SIG-M5 treated with dmso at 0.1 percent for 504 hours (cell line): ENCODE measurements at regions not wholly inside any gene's neighbourhood (a gene's known extent, or its start where the extent isn't known, plus 50 kb on each side); places are given as distances from the start of the nearest gene placed in this dataset.
A peak's percentile ranks its signal among the peaks of the same experiment; 100 is the strongest.
"Not testable (repeated sequence)": the region's sequence is repeated elsewhere in the genome, so short reads cannot be mapped to it uniquely, and the experiment has no call there.

ENCODE experiments used
- DNase-seq: peaks from one replicate; lab custom pipeline; 2025; ENCODE audit not compliant: unreplicated experiment; lab: John Stamatoyannopoulos, UW

DNA sequence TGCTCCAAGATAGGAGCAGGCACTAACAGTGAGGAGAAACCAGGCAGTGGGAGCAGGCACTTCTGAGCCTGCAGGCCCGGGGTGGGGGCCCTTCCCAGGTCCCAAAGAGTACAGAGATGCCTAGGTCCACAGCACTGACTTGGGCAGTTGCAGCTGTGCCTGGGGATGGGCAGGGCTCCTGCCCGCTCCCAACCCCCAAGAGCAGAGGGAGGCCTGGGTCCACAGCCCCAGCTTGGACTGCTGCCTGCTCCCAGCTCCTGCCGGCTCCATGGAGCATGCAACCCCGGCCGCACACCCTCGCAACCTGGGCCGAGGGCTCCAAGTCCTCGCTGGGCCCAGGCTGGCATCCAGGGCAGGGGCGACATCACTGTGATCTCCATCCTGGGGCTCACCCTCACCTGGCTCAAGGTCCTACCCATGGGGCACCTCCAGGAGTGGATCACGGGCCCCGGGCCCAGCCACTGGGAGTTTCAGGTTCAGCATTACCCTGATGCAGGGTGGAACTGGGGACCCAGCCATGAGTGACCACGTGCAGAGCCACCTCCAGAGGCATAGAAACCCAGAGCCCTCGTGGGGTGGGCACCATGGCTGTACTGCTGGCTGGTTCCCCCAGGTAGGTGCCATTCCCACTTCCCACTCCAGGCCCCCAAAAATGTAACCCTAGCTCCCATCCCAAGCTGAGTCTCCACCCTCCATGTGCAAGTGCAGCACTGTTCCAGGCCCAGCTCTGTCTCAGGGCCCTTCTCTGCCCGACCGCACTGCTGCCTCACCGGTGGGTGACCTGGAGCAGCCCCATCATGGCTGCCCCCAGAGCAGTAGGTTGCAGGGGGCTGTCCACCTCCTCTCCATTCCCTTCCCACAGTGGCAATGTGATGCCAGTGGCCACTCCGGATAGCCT lies 325.6 kb downstream of the NR4A2 start:
- no peak for DNase-seq

- DNase-seq, result no peak
Measured at GRCh38 chr2:156005999-156006712, 326.4 kb downstream of the NR4A2 start.

GRCh38 chr2:156005531-156005930 lies 327.0 kb downstream of the NR4A2 start:
- no peak for DNase-seq

GRCh38 chr2:156004459-156004858 lies 328.1 kb downstream of the NR4A2 start:
- DNase-seq, result no peak

GRCh38 chr2:156003780-156004179 lies 328.7 kb downstream of the NR4A2 start:
- DNase-seq, result no peak

- no peak for DNase-seq
Measured at GRCh38 chr2:156001851-156002250, 330.7 kb downstream of the NR4A2 start.

GRCh38 chr2:155997538-155997937 lies 335.0 kb downstream of the NR4A2 start:
- DNase-seq, result no peak

- no peak for DNase-seq
Measured at GRCh38 chr2:155994315-155994714, 338.2 kb downstream of the NR4A2 start.

GRCh38 chr2:155983845-155984244 lies 348.7 kb downstream of the NR4A2 start:
- no peak for DNase-seq

GRCh38 chr2:155982135-155982534 lies 350.4 kb downstream of the NR4A2 start:
- DNase-seq, result no peak

DNA sequence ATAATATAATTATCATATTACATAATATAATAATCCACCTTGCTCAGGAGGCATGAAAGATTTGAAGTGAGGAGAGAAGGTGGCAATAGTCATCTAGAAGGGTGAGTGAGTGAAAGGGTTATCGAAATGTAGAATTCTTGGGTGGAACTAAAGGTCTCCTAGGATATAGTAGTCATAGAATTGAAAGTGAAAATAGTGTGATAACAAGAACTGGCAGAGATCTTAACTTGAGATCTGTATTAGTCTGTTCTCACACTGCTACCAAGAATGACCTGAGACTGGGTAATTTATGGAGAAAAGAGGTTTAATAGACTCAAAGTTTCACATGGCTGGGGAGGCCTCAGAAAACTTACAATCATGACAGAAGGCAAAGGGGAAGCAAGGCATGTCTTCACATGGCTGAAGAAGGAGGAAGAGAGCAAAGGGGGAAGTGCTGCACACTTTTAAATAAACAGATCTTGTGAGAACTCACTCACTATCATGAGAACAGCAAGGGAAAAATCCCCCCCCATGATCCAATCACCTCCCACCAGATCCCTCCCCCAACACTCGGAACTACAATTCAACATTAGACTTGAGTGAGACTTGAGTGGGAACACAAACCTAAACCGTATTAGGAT lies 351.5 kb downstream of the NR4A2 start:
- DNase-seq, result peak; percentile 28

DNA sequence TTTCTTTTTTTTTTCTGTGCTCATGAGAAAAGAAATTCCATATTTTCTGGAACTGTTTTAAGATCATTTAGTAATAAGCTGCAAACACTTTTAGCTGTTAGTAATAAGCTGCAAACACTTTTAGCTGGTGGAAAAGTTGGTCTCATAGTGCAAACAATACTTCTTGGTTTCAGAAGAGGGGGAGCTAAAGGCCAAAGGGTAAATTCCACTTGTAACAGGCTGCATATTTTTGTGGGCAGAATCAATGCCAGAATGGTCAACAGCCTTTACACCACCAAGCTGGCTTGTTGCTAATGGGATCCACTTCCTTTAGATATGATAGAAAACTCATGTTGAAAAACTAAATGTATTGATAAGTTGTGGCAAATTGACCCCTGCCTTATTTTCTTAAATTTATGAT lies 356.8 kb downstream of the NR4A2 start:
- DNase-seq, result no peak

- DNase-seq, result no peak
Measured at GRCh38 chr2:155972916-155973315, 359.6 kb downstream of the NR4A2 start.

- not testable (repeated sequence) for DNase-seq
Measured at GRCh38 chr2:155966064-155966471, 366.5 kb downstream of the NR4A2 start.

GRCh38 chr2:155965415-155966063 lies 367.0 kb downstream of the NR4A2 start:
- DNase-seq, result no peak

DNA sequence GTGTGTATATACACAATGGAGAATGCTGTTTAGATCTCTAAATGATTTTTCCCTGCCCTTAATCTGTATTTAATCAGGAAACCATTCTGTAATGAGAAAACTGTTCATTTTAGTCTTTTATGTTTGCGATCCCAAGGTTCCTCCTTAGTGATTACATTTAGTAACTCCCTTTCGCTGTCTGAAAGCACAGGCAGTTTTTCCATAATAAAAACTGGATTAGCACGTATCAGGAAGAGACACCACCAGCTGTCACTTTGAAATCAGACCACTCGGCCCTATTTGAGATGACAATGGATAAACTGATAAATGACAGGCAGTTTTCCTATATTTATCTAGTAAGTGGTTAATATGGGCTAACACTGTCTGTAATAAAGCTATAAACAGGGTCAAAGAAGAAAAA lies 370.9 kb downstream of the NR4A2 start:
- DNase-seq, result no peak

DNA sequence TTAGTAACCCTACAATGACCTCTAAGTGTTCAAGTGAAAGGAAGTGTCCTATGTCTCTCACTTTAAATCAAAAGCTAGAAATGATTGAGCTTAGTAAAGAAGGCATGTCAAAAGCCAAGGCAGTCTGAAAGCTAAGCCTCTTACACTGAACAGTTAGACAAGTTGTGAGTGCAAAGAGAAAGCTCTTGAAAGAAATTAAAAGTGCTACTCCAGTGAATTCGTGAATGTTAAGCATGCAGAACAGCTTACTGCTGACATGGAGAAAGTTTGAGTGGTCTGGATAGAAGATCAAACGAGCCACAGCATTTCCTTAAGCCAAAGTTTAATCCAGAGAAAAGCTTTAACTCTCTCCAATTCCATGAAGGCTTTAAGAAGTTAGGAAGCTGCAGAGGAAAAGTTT lies 373.7 kb downstream of the NR4A2 start:
- DNase-seq, result no peak

GRCh38 chr2:155947069-155947468 lies 385.5 kb downstream of the NR4A2 start:
- DNase-seq, result no peak

DNA sequence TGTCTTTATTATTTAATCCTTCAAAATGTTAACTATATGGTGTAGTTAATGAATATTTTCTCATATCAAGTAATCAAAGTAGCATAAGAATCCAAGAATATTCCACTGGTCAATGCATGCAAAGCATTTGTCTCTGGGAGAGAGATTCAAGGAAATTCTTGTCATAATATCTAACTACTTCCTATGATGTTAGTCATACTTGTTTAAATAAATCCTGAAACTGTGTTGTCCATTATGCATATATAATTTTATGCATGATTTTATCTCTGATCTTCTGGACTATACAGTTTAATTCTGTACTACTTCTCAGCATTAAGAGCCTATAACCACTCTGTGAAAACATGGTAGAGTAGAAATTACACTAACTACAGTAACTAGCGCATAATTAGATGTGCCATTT lies 388.3 kb downstream of the NR4A2 start:
- DNase-seq, result no peak

DNA sequence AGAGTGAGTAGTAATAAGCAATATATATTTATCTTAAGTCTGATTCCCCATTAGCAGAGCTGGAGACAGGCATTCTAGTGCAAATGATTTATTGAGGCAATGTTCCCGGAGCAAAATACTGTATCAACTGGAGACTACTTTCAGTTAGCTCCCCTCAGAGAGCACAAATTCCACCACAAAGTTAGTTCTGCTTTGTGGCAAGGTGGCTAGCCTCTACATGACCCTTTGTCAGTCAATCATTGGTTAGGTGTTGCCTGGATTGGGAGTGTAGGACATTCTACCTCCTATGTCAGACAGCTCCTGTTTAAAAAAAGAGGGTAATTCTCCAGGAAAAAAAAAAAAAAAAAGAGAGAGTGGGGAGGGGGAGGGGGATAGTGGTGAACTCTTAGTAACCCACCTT lies 402.2 kb downstream of the NR4A2 start:
- DNase-seq, result no peak

DNA sequence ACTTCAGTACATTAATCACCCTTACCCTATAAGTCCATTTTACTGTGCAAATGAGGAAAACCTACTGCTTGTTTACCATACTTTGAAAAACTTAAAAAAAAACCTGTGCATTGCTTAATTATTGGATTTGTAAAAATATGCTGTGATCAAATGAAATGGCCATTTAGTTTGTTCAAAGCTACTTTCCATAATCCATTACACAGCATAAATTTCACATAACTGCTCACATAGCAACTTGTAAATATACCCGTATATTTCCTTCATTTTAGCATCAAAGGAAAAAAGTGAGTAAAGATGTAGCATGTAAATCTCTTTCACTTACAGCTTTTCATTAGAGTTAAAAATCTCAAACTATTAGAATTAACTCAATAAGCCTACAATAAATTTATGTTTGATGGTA lies 415.1 kb downstream of the NR4A2 start:
- DNase-seq, result no peak
